Heart left ventricle (tissue), 16 donors: ENCODE measurements at regions not wholly inside any gene's neighbourhood (a gene's known extent, or its start where the extent isn't known, plus 50 kb on each side); places are given as distances from the start of the nearest gene placed in this dataset.

ENCODE experiments used
- ATAC-seq, 4 donors: fragments of 200-7000 bp; cut with Tn5 transposase; one replicate each; pipeline ENCODE4 v1.9.1; 2020 to 2022; ENCODE audit warnings: moderate library complexity in 4 of 4, mild to moderate bottlenecking in 3 of 4, moderate number of reproducible peaks in 1 of 4
- DNase-seq, 5 donors: peaks; one replicate each; pipeline ENCODE4 v3.0.0-alpha.2; 2020
- H3K27ac ChIP-seq, 12 donors: fragments of 200-600 bp; sonication (generic) in 4 of 12; one replicate each; pipeline versions ENCODE4 v1.5.0 to v1.8.0; 2016 to 2022; ENCODE audit warnings: mild to moderate bottlenecking in 2 of 12
- H3K27me3 ChIP-seq, 9 donors: fragments of 200-600 bp; sonication (generic) in 2 of 9; one replicate each; pipeline versions ENCODE4 v1.5.1 to v1.8.0; 2016 to 2022; ENCODE audit warnings: mild to moderate bottlenecking in 3 of 9
- H3K36me3 ChIP-seq, 9 donors: fragments of 200-600 bp; sonication (generic) in 2 of 9; one replicate each; pipeline versions ENCODE4 v1.5.0 to v1.8.0; 2018 to 2022; ENCODE audit warnings: mild to moderate bottlenecking in 2 of 9
- H3K4me1 ChIP-seq, 12 donors: fragments of 200-600 bp; sonication (generic) in 4 of 12; one replicate each; pipeline versions ENCODE4 v1.5.0 to v1.8.0; 2016 to 2022; ENCODE audit warnings: mild to moderate bottlenecking in 3 of 12
- H3K4me3 ChIP-seq, 12 donors: fragments of 200-600 bp; sonication (generic) in 4 of 12; one replicate each; pipeline versions ENCODE4 v1.5.0 to v1.8.0; 2017 to 2022; ENCODE audit warnings: mild to moderate bottlenecking in 9 of 12, moderate library complexity in 4 of 12
- H3K9me3 ChIP-seq, 12 donors: fragments of 200-600 bp; sonication (generic) in 4 of 12; one replicate each; pipeline versions ENCODE4 v1.5.0 to v1.8.0; 2016 to 2022; ENCODE audit warnings: mild to moderate bottlenecking in 1 of 12
- CTCF ChIP-seq, 12 donors: fragments of 200-600 bp; sonication (generic) in 4 of 12; IDR thresholded peaks; one replicate each; pipeline versions ENCODE4 v1.5.0 to v1.8.0; 2018 to 2022; ENCODE audit warnings: antibody characterized with exemption in 12 of 12, mild to moderate bottlenecking in 5 of 12
- POLR2A ChIP-seq, 2 donors: fragments of 450-650 bp; IDR thresholded peaks; one replicate each; pipeline ENCODE4 v1.6.1; 2017; ENCODE audit warnings: antibody characterized with exemption in 2 of 2, mild to moderate bottlenecking in 2 of 2, moderate library complexity in 2 of 2
- WGBS, 4 donors: extraction: QIAGEN DNeasy Blood & Tissue Kit in 2 of 4; methylation state at CpG; one replicate each; pipeline versions ENCODE4 v1.1.5 to v1.1.7; 2013 to 2018; 5-methylcytosine and 5-hydroxymethylcytosine counted together
- intact Hi-C, 10 donors: fragments of 100-400 bp; cut with DNase I; formaldehyde crosslinking; loops; one replicate each; pipeline versions ENCODE4 v1.11.1 to v1.14.2; 2022
- donor health status: ischemic (EF 13 %, LVEDD 7.1; RV severe dilation, severe dysfunction).
- donor health status: healthy with polysubstance abuse.
- donor health status: DM: no; HTN: yes; CAD: no.
- donor health status: DM: no; HTN: no; CAD: no.
- donor health status: ischemic (EF 25% LVEDD 6.9; RV normal size, moderate dysfunction).
- donor health status: ischemic (EF 25% LVEDD 5.7; RV mildly dilated, moderate dysfunction).
- donor health status: healthy.
- donor health status: DM: yes; HTN: yes; CAD: no.
- donor health status: ischemic (EF 35%, LVEDD 5.7; RV mildly dilated, moderate dysfunction).
- donor health status: nonischemic (EF 11% LVEDD 7.7; RV severe dilation, severe dysfunction).
- donor health status: DM: yes; HTN: yes; CAD: no.
- donor health status: PGD.
- donor health status: ischemic (EF 29% LVEDD 5.4; RV normal size, mild dysfunction).
- donor health status: nonischemic (EF 23%, LVEDD 6.1; RV moderate dilation, normal function).

- 61 to 72% (median 67%) methylated on average over 2 of the region's 2 CpGs for WGBS, 4 donors
- no peaks in the 10 kb centered on the region for H3K4me1 ChIP-seq
- intact Hi-C loops, result no loop called here
Observed at GRCh38 chr2:126253669-126254068, 402.3 kb upstream of the GYPC start.

GRCh38 chr2:126264625-126265024 lies 391.3 kb upstream of the GYPC start:
- no peak for TF ChIP-seq CTCF (IDR thresholded peaks at IDR 0.05)
- no peak for TF ChIP-seq POLR2A (IDR thresholded peaks at IDR 0.05)
- intact Hi-C loops, result no loop called here
- Histone ChIP-seq H3K36me3 (no peaks in the 10 kb centered on the region), H3K27ac (no peak overlapping the region), H3K4me1 (no peaks in the 10 kb centered on the region), H3K4me3 (no peak overlapping the region), H3K9me3 (no peaks in the 10 kb centered on the region), H3K27me3 (peaks cover 0 to 7% (median 0%) of the 10 kb centered on the region in 9 donors)
- ATAC-seq (no peak), DNase-seq (no peak)
- 89 to 97% (median 95%) methylated on average over 2 of the region's 2 CpGs for WGBS, 4 donors

More at GRCh38 chr2:126253669-126254068, 402.3 kb upstream of the GYPC start:
- no peaks in the 10 kb centered on the region for H3K27me3 ChIP-seq
- H3K27ac ChIP-seq, result no peak overlapping the region
- no peak overlapping the region for H3K4me3 ChIP-seq
- TF ChIP-seq POLR2A (IDR thresholded peaks at IDR 0.05) (no peak), CTCF (IDR thresholded peaks at IDR 0.05) (no peak)
- no peak for DNase-seq
- peaks cover 0 to 4% (median 0%) of the 10 kb centered on the region in 12 donors for H3K9me3 ChIP-seq
- no peak for ATAC-seq
- H3K36me3 ChIP-seq, result no peaks in the 10 kb centered on the region

- H3K4me3 ChIP-seq, result no peak overlapping the region
- WGBS, 4 donors, result 93 to 98% (median 94%) methylated on average over 3 of the region's 3 CpGs
- no peak for TF ChIP-seq CTCF (IDR thresholded peaks at IDR 0.05)
- intact Hi-C loops, result no loop called here
- peaks cover 0 to 3% (median 0%) of the 10 kb centered on the region in 9 donors for H3K27me3 ChIP-seq
- no peak for ATAC-seq
- H3K9me3 ChIP-seq, result no peaks in the 10 kb centered on the region
- DNase-seq, result no peak
- H3K27ac ChIP-seq, result no peak overlapping the region
- no peaks in the 10 kb centered on the region for H3K36me3 ChIP-seq
- H3K4me1 ChIP-seq, result no peaks in the 10 kb centered on the region
Observed at GRCh38 chr2:126269911-126270310, 386.0 kb upstream of the GYPC start.

- H3K27ac ChIP-seq, result no peak overlapping the region
- intact Hi-C loops, result no loop called here
- ATAC-seq (no peak), DNase-seq (no peak)
- H3K4me3 ChIP-seq, result no peak overlapping the region
- H3K4me1 ChIP-seq, result no peaks in the 10 kb centered on the region
- no peak for TF ChIP-seq POLR2A (IDR thresholded peaks at IDR 0.05)
- no peak for TF ChIP-seq CTCF (IDR thresholded peaks at IDR 0.05)
- H3K9me3 ChIP-seq, result no peaks in the 10 kb centered on the region
- WGBS, 4 donors, result 37 to 81% (median 59%) methylated on average over 2 of the region's 2 CpGs
- no peaks in the 10 kb centered on the region for H3K36me3 ChIP-seq
- peaks cover 0 to 3% (median 0%) of the 10 kb centered on the region in 9 donors for H3K27me3 ChIP-seq
Observed at GRCh38 chr2:126270587-126270986, 385.4 kb upstream of the GYPC start.
